Uterus (tissue), 2 donors: ENCODE measurements at regions not wholly inside any gene's neighbourhood (a gene's known extent, or its start where the extent isn't known, plus 50 kb on each side); places are given as distances from the start of the nearest gene placed in this dataset.

Experiments used
- CTCF ChIP-seq, 4 experiments: fragments of 200-600 bp in 2 of 4; fragments of 450-650 bp in 2 of 4; sonication (generic) in 2 of 4; IDR thresholded peaks; one replicate each; pipeline ENCODE4 v1.5.1; 2016 to 2019; ENCODE audit warnings: antibody characterized with exemption in 4 of 4, mild to moderate bottlenecking in 2 of 4, moderate library complexity in 1 of 4
- POLR2A ChIP-seq, 2 donors: fragments of 450-650 bp; IDR thresholded peaks; one replicate each; pipeline ENCODE4 v1.6.1; 2016; ENCODE audit warnings: antibody characterized with exemption in 2 of 2, mild to moderate bottlenecking in 1 of 2, moderate library complexity in 1 of 2

DNA sequence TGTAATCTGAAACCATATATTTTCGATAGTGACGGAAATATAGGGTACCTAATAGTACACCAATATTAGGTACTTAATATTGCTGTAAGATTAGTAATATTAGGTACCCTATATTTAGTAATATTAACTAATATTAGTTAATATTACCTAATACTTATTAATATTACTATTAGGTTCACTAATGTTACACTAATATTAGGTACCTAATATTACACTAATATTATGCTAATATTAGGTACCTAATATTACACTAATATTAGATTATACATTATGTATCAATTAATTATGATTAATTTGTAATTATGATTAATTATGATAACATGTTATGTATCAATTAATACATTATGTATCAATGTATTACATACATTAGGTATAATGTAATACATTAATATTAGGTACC, 518.2 kb upstream of the LRATD1 start:
- TF ChIP-seq CTCF (IDR thresholded peaks at IDR 0.05) (no peak), POLR2A (IDR thresholded peaks at IDR 0.05) (no peak)
